B cell (primary cell): ENCODE measurements at regions not wholly inside any gene's neighbourhood (a gene's known extent, or its start where the extent isn't known, plus 50 kb on each side); places are given as distances from the start of the nearest gene placed in this dataset.

Experiments used
- ATAC-seq: fragments of 200-7000 bp; cut with Tn5 transposase; one replicate; pipeline ENCODE4 v1.10.0; 2021; ENCODE audit warnings: low read depth, mild to moderate bottlenecking, moderate number of reproducible peaks, moderate library complexity
- CTCF ChIA-PET: fragments of 350-600 bp; sonication (Branson Sonifier 250); formaldehyde crosslinking; loops from one replicate; lab custom pipeline; 2021; ENCODE audit warnings: antibody characterized with exemption, inconsistent platforms; lab: Charles Lee
- POLR2A ChIA-PET: fragments of 350-600 bp; sonication (Branson Sonifier 250); formaldehyde crosslinking; loops from one replicate; lab custom pipeline; 2021; ENCODE audit warnings: antibody characterized with exemption; lab: Charles Lee
- DNase-seq: peaks from one replicate; pipeline ENCODE4 v3.0.0; 2013
- H2AFZ ChIP-seq: 2 replicates; pipeline ENCODE4 v1.6.1; 2012; ENCODE audit warnings: mild to moderate bottlenecking, low read depth, low read length; ENCODE audit not compliant: insufficient read depth, poor library complexity, severe bottlenecking
- H3K27ac ChIP-seq, 2 donors: 1 replicate in 1 of 2; 2 replicates in 1 of 2; pipeline ENCODE4 v1.5.1; 2012 to 2013; ENCODE audit warnings: low read length in 2 of 2, mild to moderate bottlenecking in 2 of 2, moderate library complexity in 1 of 2
- H3K27me3 ChIP-seq, 4 experiments: fragments of 200-600 bp in 1 of 4; sonication (generic) in 1 of 4; replicated peaks in 1 of 4; 1 replicate in 2 of 4; 2 replicates in 2 of 4; pipeline versions ENCODE4 v1.6.1 to v1.7.0; 2013 to 2016; ENCODE audit warnings: low read length in 3 of 4, mild to moderate bottlenecking in 2 of 4, mixed read lengths in 1 of 4, moderate library complexity in 1 of 4; ENCODE audit not compliant: insufficient read depth in 4 of 4, control insufficient read depth in 3 of 4; ENCODE audit errors: control extremely low read depth in 1 of 4
- H3K36me3 ChIP-seq, 2 experiments: replicated peaks in 1 of 2; 1 replicate in 1 of 2; 2 replicates in 1 of 2; pipeline versions ENCODE4 v1.6.1 to v1.7.1; 2013; ENCODE audit warnings: low read length in 1 of 2; ENCODE audit not compliant: insufficient read depth in 2 of 2, control insufficient read depth in 1 of 2; ENCODE audit errors: control extremely low read depth in 1 of 2, extremely low read depth in 1 of 2
- H3K4me1 ChIP-seq, 2 donors: fragments of 200-600 bp in 1 of 2; sonication (generic) in 1 of 2; 1 replicate in 1 of 2; 2 replicates in 1 of 2; pipeline versions ENCODE4 v1.5.1 to v1.6.1; 2013 to 2017; ENCODE audit warnings: low read length in 2 of 2; ENCODE audit not compliant: control insufficient read depth in 2 of 2, insufficient read depth in 2 of 2
- H3K4me2 ChIP-seq: replicated peaks from 2 replicates; pipeline ENCODE3; 2012; ENCODE audit warnings: mild to moderate bottlenecking, low read depth, low read length; ENCODE audit not compliant: poor library complexity, severe bottlenecking
- H3K4me3 ChIP-seq, 5 experiments: fragments of 200-600 bp in 1 of 5; sonication (generic) in 1 of 5; 1 replicate in 3 of 5; 2 replicates in 2 of 5; pipeline versions ENCODE4 v1.5.1 to v1.7.0; 2011 to 2016; ENCODE audit warnings: low read length in 4 of 5, mild to moderate bottlenecking in 4 of 5, low read depth in 2 of 5, control low read depth in 1 of 5, moderate library complexity in 1 of 5; ENCODE audit not compliant: insufficient read depth in 1 of 5; ENCODE audit errors: control extremely low read depth in 1 of 5, extremely low read depth in 1 of 5
- H3K79me2 ChIP-seq: fragments of 200-600 bp; sonication (generic); one replicate; pipeline ENCODE4 v1.6.0; 2016; ENCODE audit warnings: low read length; ENCODE audit not compliant: control insufficient read depth, insufficient read depth
- H3K9ac ChIP-seq: fragments of 200-600 bp; sonication (generic); 2 replicates; pipeline ENCODE4 v1.6.1; 2017; ENCODE audit warnings: mild to moderate bottlenecking, low read length, moderate library complexity
- H3K9me3 ChIP-seq, 3 donors: one replicate each; pipeline versions ENCODE4 v1.6.1 to v1.7.1; 2013; ENCODE audit warnings: low read length in 2 of 3; ENCODE audit not compliant: control insufficient read depth in 2 of 3, insufficient read depth in 1 of 3; ENCODE audit errors: control extremely low read depth in 1 of 3
- H4K20me1 ChIP-seq: 2 replicates; pipeline ENCODE4 v1.6.0; 2012; ENCODE audit warnings: mild to moderate bottlenecking, low read length; ENCODE audit not compliant: insufficient read depth, control insufficient read depth, poor library complexity, severe bottlenecking
- H3K27ac Mint-ChIP-seq: one replicate; pipeline ENCODE4 v1.8.0; 2021; ENCODE audit warnings: mixed read lengths
- H3K27me3 Mint-ChIP-seq: one replicate; pipeline ENCODE4 v1.8.0; 2021; ENCODE audit warnings: mixed read lengths
- H3K4me1 Mint-ChIP-seq: one replicate; pipeline ENCODE4 v1.8.0; 2021; ENCODE audit warnings: mixed read lengths
- H3K4me3 Mint-ChIP-seq: one replicate; pipeline ENCODE4 v1.8.0; 2021; ENCODE audit warnings: mixed read lengths
- H3K9me3 Mint-ChIP-seq: one replicate; pipeline ENCODE4 v1.8.0; 2022; ENCODE audit warnings: mixed read lengths; ENCODE audit not compliant: insufficient read depth
- CTCF ChIP-seq: fragments of 200-600 bp; IDR thresholded peaks from one replicate; pipeline ENCODE4 v1.8.0; 2022; ENCODE audit warnings: antibody characterized with exemption, mild to moderate bottlenecking
- EZH2 ChIP-seq: IDR thresholded peaks from 2 replicates; pipeline ENCODE4 v1.6.1; 2012; ENCODE audit warnings: borderline replicate concordance, low read depth, mild to moderate bottlenecking, moderate library complexity, low read length; ENCODE audit not compliant: insufficient read depth, poor library complexity, severe bottlenecking
- WGBS: methylation state at CpG from one replicate; pipeline ENCODE4 v1.1.5; 2013; ENCODE audit warnings: missing lambda C conversion rate; ENCODE audit not compliant: insufficient coverage; 5-methylcytosine and 5-hydroxymethylcytosine counted together
- intact Hi-C: fragments of 100-400 bp; cut with micrococcal nuclease; formaldehyde crosslinking; loops from one replicate; pipeline ENCODE4 v1.10.0; 2022

- H3K27me3 ChIP-seq, result no peaks in the 10 kb centered on the region
- no peaks in the 10 kb centered on the region for H3K36me3 ChIP-seq
- no peak for TF ChIP-seq EZH2
- Mint-ChIP-seq H3K27ac (no peak overlapping the region), H3K4me1 (no peaks in the 10 kb centered on the region), H3K4me3 (no peak overlapping the region), H3K9me3 (no peaks in the 10 kb centered on the region), H3K27me3 (no peaks in the 10 kb centered on the region)
- no peaks in the 10 kb centered on the region for H4K20me1 ChIP-seq
- no peak overlapping the region for H3K27ac ChIP-seq
- no peaks in the 10 kb centered on the region for H3K79me2 ChIP-seq
- POLR2A ChIA-PET, result no interaction called here
- peak; percentile 2 for DNase-seq
- no peaks in the 10 kb centered on the region for H3K4me1 ChIP-seq
- no peak overlapping the region for H3K9ac ChIP-seq
- WGBS, result no CpG with 5 or more reads among the region's 7 CpGs
- no peak overlapping the region for H3K4me2 ChIP-seq
- intact Hi-C loops, result no loop called here
- no peak overlapping the region for H2AFZ ChIP-seq
- no peak for ATAC-seq
- CTCF ChIA-PET, result interaction anchor here (1.0 kb wide), 2 partner anchors 9 to 1688 kb away, joined by 3 read pairs; no protein-coding TSS in a partner anchor
- H3K4me3 ChIP-seq, result no peak overlapping the region
- H3K9me3 ChIP-seq, result no peaks in the 10 kb centered on the region
Observed at GRCh38 chr2:103161456-103162289, 399.8 kb downstream of the TMEM182 start.

GRCh38 chr2:103164748-103165147 is 402.9 kb downstream of the TMEM182 start:
- DNase-seq (no peak), ATAC-seq (no peak)
- no peaks in the 10 kb centered on the region for H3K4me1 ChIP-seq
- no peaks in the 10 kb centered on the region for H3K9me3 ChIP-seq
- H3K27ac ChIP-seq, result no peak overlapping the region
- no peaks in the 10 kb centered on the region for H3K79me2 ChIP-seq
- TF ChIP-seq EZH2 (no peak), CTCF (no peak)
- no peak overlapping the region for H3K9ac ChIP-seq
- no peak overlapping the region for H2AFZ ChIP-seq
- H4K20me1 ChIP-seq, result no peaks in the 10 kb centered on the region
- H3K27me3 ChIP-seq, result no peaks in the 10 kb centered on the region
- 51% methylated on average over 3 of the region's 5 CpGs for WGBS
- ChIA-PET CTCF (no interaction called here), POLR2A (no interaction called here)
- H3K36me3 ChIP-seq, result no peaks in the 10 kb centered on the region
- no peak overlapping the region for H3K27ac Mint-ChIP-seq
- intact Hi-C loops, result no loop called here
- H3K4me3 Mint-ChIP-seq, result no peak overlapping the region
- no peaks in the 10 kb centered on the region for H3K9me3 Mint-ChIP-seq
- no peak overlapping the region for H3K4me3 ChIP-seq
- H3K4me1 Mint-ChIP-seq, result no peaks in the 10 kb centered on the region
- no peaks in the 10 kb centered on the region for H3K27me3 Mint-ChIP-seq
- H3K4me2 ChIP-seq, result no peak overlapping the region
